ENCODE measurements at regions not wholly inside any gene's neighbourhood (a gene's known extent, or its start where the extent isn't known, plus 50 kb on each side); places are given as distances from the start of the nearest gene placed in this dataset.

DNA sequence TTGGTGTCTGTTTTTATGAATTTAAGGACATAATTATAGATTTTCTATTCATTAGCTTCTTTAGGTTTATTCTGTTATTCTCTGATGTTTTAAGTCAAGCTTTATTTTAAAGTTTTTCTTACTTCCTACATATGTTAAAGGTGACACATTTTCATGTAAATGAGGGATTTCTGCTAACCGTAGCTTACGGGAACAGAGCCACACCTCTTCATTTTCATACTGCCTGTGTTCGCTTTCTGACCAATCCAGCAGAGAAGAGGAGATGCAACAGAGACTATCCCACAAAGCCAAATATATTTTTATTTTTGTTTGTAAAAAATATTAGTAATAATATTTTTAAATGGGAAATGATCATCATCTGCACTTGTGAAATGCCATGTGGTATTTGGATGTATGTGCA lies 774.1 kb downstream of the BRD1 start:
- DNase-seq (ENCODE audit: low read depth in 3 of 3): no peak

DNA sequence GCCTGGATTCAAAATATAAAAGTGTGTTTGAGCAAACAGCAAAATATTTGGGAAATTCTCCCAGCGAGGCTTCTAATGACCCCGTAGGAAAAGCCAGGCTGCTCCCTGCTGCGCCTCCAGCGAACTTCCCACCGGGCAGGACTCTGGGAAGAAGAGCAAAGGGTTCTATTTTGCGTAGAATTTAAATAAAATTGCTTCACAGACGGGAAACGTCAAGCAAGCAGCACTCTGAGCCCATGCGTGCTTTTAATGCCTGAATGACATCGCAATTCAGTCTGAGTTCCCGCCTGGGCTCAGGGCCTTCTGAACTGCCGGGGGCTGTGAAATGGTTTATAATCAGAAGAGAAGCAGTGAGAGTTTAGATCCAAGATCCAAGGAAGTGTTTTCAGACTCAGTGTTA lies 775.1 kb downstream of the BRD1 start:
- DNase-seq (ENCODE audit: low read depth in 3 of 3): no peak

DNA sequence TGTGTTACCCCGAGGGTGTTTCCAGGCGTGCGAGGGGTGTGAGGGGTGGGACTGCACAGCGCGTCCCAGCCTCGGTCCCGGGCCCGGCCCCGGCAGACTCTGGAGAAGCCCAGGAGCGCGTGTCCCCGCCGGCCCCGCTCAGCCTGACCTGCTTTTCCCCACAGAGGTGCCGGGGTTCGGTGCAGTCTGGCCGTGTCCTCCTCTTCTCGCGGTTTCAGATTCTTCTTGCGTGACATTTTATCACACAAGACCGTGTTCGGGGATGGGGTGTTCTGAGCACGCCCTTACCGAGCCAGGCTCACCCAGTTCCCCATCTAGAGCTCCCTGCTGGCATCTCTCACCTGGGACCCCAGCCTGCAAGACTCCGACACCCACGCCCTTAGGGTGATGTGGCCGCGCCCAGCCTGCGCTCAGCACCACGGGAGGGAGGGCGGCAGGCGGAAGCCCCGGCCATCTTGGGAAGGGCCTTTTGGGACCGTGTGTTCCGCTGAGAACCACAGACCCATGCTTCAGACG lies 775.6 kb downstream of the BRD1 start:
- peak in 2 of 3 experiments; percentile 6 for DNase-seq (ENCODE audit: low read depth in 3 of 3)

DNA sequence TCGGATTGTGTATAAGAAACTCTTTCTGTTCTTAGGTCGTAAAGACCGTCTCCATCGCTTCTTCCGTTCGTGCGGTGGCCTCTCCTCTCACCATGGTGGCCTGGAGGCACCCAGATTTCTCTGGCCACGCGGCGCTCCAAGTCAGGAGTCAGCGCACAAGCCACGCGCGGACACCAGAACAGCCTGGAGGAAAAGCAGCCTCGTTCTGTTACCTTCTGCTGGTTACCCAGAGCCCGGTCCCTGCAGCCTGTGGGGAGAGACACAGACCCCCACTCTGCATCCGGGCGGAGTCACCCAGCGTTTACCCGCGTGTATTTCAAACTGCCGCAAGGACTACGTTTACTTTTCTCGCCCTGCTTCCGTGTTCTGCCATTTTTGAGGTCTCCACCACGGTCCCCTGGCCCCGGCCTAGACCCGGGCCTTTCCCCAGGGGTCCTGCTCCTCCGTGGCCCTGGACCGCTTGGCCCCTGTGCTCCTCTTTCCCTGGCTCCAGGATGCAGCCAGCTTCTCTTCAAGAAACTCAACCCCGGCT lies 776.1 kb downstream of the BRD1 start:
- no peak for DNase-seq (ENCODE audit: low read depth in 3 of 3)

DNA sequence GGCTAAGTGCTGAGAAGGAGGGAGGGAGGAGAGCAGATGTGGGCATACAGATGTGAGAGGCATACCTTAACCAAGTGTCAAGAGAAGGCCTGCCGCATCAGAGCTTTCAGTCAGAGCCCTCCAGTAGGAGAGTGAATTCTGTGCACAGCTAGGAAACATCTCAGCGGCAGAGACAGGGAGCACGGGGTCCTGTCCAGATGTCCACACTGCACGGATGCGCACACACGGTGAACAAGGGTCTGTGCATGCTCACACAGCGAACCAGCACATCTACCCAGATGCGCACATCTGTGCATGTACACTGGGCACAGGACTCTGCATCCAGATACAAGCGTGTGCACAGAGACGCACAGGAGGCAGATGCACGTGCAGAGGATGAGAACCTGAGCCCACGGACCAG lies 778.0 kb downstream of the BRD1 start:
- no peak for DNase-seq (ENCODE audit: low read depth in 3 of 3)

DNA sequence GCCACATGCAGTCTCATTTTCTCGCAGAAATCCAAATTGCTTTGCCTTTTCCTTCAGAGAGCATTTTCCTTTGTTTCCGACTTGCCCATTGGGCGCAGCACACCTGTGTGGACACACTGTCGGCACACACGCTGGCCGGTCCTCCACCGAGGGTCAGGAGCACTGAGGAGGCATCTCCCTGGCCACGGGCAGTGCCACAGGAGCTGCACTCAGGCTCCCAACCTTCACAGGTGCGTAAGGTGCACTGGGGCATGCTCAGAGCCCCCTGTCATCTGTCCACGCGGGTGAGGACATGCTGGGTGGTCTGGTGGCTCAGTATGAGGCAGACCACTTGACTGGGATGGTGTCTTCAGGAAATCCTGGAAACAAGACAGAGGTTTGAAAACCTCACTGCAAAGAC lies 779.1 kb downstream of the BRD1 start:
- no peak for DNase-seq (ENCODE audit: low read depth in 3 of 3)

DNA sequence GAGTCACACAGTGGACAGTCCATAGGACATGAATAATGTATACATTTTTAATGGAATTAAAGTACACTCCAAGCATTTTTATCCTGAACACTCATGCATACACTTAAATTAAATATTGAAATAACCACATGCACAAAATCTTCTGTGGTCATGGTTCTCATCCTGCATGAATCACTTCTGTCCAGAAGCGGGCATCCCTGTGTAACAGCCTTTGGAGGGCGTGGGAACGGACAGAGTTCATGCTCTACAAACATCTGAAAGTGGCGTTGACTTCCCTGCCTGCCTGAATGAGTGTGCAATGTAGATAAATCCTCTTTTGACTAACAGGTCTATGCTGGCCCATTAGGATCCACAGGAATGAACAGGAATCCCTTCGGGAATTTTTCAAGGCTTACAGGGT lies 780.2 kb downstream of the BRD1 start:
- no peak for DNase-seq (ENCODE audit: low read depth in 3 of 3)

DNA sequence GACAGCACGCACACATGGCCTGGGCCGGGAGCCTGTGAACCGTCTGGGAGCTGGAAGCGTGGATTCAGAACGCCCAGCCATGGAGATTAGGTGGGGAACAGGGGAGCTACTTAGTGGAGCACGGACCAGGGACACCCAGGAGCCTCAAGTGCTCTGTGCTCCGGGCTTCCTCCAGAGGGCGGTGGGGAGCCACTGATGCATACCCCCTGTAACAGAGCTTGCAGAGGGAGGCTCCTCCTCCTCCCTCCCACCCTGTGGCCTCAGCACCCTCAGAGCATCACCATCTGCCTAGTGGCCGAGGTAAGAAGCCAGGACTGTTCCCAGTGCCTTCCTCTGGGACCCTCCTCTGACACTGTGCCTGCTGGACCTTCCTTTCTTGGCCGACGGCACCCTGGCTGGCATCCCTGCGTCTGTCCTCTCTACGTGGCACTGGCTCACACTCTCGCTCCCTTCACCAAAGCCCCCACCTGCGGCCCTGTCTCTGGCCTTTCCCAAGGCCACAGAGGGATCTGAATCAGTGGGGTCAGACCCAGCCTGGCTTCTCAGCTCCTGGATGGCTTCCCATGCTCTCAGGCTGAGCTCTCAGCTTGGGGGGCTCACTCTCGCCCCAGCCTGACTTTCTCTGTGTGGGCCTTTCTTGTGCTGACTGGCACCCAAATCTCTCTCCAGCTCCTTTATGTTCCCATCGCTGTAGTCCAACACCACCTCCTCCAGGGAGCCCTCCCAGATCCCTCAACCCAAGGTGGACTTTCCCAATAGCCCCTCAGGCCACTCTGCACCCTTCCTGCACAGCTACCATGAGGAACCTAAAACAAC lies 780.9 kb downstream of the BRD1 start:
- peak in 1 of 3 experiments; percentile 11 for DNase-seq (ENCODE audit: low read depth in 3 of 3)

DNA sequence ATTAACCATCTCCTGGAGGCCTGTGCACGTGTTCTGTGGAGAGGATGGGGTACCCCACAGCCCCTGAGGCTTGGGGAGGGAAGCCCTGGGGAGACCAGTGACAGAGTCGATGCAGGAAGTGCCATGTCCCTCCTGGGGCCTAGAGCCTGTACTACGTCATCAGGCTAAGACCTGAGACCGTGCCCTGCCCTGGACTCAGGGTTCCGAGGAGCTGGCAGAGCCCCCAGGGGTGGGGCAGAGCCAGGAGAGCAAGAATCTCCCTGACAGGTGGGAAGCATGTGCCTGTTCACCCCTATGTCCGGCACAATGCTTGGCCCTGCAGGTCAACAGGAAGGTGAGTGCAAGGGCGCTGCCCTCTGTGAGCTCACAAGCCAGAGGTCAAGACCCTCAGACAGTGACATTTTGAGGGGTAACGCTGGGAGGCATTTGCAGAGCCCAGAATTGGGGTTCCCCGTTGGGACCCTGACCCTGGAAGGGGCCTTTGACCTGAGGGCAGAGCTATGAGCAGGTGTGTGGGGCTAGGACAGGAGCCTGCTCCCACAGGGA lies 781.6 kb downstream of the BRD1 start:
- DNase-seq (ENCODE audit: low read depth in 3 of 3): no peak

DNA sequence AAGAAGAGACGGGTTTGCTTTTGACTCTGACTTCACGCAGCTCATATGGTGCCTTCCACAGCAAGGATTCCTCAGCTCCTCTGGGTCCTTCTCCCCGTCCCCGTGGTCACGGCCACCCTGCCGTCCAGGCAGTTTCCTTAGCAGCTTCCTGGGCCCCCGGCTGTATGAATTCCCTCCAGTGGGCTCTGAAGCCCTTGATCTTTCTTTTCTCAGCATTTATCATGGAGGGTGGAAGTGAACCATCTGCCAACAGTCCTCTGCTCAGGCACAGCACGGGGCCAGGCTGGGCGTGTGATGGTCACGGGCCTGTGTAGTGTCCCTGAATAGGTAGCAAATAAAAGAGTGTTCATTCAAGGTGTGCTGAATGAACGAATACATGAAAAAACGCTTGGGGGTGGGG lies 782.4 kb downstream of the BRD1 start:
- no peak for DNase-seq (ENCODE audit: low read depth in 3 of 3)

DNA sequence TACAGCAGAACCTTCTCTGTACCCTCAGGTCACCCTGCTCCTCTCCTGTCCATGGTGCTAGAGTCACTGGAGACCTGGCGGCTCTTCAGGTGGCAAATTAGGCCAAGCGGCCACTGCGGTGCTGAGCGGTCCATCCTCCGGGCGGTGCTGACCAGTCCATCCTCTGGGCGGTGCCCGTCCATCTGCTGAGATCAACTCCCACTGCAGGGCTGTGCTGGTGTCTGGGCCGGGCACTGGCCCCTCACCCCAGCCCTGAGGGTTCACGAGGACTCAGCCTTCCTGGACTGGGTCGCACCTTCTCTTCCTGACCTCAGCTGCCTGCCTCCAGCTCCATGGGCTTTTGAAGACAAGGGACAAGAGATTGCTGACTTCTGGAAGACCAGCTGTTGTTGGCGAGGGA lies 782.9 kb downstream of the BRD1 start:
- DNase-seq (ENCODE audit: low read depth in 3 of 3): no peak

DNA sequence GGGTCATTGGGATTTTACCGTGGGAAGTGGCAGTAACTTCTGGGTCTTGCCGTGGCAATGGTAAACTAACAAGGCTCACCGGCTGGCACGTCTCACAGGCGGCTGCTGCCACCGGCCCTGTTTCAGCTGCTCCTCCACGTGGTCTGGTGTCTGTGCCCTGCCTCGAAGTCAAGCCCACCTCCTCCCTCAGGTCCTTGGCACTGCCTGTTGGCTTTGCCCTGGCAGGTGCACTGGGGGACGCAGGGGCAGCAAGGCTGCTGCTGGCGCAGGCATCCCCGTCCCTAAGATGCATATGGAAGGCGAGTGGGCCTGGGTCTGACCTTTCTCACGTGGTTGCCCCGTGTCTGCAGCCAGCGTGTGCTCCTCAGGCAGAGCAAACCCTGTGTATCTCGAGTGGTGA lies 783.6 kb downstream of the BRD1 start:
- DNase-seq (ENCODE audit: low read depth in 3 of 3): no peak

DNA sequence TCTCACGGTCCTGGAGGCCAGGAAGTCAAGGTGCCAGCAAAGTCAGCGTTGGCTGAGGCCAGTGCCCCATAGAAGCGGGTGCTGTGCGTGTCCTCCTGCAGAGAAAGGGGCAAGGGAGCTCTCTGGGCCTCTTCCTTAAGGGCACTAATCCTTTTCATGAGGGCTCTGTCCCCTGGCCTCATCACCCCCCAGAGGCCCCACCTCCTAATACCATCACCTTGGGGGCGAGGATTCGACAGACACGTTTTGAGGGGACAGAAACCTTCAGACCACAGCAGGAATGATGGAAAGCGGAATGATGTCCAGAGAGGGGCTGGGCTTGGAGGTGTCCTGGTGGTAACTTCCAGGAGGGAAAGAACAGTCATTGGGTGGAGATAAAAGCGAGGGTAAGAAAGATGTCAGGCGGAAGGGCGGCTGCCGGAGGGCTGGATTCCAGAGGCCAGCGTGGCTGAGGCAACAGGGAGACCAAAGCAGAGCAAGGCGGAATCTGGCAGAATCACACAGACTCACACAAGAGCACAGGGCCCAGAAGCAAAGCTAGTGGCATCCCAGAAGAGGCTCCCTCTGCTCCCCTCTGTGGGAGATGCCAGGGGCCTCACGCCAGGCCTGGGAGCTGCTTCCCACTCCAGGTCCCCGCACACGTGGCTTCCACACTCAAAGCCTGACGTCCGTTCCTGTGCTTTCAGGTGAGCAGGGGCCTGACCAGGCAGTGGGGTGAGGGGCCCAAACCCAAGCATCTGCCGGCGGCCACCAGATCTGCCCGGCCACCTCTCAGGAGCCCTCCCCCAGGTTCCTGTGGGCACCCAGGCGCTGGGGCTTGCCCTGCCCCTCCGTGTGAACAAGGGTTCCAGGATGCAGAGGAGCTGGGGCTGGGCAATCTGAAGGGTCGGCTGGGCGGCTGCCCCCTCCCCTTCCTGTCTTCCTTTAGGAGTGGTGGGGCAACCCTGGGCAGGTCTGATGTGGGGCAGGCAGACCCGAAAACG lies 784.5 kb downstream of the BRD1 start:
- no peak for DNase-seq (ENCODE audit: low read depth in 3 of 3)

DNA sequence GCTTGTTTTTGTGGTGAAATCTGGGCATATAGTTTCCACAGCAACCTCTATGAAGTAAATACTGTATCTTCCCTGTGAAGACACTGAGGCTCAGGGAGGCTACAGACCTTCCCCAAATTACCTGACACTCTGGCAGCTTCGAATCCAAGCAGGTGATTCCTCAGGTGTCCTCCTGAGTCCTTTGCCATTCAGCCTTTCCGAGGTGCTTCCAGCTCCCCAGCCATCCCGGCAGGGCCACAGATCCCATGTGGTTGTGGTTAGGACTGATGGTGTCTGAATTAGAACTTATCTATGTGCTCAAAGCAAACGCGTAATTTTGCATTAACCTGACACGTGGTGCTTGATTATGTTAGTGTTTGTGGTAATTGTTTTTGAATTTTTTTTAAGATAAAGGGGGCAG lies 785.6 kb downstream of the BRD1 start:
- no peak for DNase-seq (ENCODE audit: low read depth in 3 of 3)

DNA sequence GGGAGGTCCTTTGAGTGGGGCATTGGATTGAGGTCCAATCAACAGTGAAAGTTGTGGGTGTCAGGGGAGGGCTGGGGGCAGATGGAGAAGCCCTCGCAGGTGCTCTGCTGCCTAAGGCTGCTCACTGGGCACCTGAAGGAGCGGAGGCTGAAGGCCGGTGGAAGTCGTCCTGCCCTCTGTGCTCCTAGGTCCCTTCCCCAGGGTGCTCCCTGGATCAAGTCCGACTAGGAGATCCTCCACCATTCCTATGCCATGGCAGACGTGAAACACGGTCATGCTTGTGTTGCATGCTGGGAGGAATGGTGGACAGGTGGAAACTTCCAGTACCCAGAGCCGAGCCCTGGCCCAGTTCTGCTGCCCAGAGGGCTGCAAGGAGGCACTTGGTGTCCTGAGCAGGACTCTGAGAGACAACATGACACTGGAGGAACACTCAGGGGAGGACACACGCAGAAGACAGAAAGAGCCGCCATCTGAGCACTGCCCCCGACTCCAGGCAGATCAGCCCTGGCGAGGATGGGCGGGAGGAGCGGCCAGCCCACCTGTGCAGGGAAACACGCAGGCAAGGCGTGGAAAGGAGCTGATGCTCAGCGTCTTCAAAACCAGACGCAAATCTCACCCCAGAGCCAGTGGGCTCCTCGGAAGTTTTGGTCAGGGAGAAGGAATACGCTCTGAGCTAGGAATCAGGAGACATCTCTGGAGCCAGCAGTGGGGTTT lies 786.8 kb downstream of the BRD1 start:
- no peak for DNase-seq (ENCODE audit: low read depth in 3 of 3)

DNA sequence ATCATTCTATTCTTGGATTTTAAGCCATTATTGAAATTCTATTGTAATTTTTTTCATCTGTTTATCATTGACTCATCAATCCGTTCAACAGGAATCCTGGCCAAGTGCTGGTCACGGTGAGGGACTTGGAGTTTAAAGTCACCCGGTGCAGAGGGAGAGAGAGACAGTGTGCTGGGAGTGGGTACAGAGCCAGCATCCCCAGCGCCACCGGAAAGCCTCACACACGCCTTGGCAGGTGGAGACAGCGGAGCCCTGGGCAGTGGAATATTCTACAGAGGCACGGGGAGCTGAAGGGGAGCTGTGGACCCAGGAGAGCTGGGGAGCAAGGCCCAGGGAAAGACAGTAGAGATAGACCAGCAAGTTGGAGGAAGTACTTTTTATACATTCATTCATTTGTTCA lies 787.6 kb downstream of the BRD1 start:
- no peak for DNase-seq (ENCODE audit: low read depth in 3 of 3)

DNA sequence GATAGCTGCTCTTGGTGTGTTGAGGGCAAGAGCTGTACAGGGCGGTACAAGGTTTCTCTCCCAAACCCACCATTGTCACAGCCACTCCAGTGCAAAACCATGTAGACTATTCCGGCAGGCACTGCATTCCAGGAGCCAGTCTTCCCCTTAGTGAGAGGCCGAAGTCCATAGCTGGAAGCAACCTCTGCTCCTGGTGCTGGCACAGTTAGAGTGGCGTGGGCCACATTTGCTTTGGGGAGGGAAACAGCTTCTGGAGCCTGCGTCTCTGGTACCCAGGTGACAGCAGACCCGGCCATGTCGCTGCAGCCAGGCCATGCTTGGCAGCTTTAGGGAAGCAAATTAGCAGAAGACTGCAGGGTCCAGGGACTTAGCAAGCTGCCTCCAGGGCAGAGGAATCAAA lies 788.0 kb downstream of the BRD1 start:
- DNase-seq (ENCODE audit: low read depth in 3 of 3): no peak

DNA sequence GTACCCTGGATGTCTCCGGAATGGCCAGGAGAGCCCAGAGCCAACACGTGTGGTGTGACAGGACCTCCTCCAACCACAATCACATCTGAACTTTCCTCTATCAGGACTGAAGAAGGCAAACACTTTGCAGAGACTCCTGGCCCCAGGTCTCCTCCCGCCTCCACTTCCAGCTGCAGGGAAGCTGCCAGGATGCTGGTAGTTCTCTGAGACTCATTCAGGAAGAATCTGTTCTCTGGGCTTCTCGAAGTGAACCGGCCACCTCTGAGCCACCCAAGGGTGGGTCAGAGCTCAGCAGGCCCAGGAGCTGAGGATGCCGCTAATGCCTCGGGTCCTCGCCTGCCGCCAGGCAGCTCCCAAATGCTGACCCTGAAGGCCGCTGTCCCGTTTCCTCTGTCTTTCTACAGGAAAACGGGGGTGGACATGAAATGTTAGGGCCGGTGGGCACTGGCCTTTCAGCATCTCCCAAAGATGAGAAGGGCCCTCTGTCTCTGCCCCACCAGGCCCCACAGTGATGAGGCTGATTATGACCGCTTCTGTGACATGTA lies 789.9 kb downstream of the BRD1 start:
- DNase-seq (ENCODE audit: low read depth in 3 of 3): no peak

DNA sequence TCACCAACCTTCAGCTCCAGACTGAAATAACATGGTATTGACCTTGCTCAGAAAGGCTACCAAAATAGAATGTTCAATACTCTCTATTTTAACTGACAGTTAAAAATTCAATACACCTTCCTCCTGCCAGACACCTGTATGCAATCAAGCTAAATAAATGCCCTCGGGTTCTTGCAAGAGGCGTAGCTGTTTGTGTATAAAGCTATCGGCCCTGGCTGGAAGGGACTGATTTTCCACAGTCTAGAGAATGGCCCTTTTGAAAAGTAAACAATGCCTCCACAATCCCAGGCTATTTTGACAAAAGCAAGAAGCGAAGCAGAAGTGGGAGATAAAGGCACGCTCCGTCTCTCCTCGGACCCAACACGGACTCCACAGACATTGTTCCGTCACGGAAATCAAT lies 791.2 kb downstream of the BRD1 start:
- DNase-seq (ENCODE audit: low read depth in 3 of 3): no peak

DNA sequence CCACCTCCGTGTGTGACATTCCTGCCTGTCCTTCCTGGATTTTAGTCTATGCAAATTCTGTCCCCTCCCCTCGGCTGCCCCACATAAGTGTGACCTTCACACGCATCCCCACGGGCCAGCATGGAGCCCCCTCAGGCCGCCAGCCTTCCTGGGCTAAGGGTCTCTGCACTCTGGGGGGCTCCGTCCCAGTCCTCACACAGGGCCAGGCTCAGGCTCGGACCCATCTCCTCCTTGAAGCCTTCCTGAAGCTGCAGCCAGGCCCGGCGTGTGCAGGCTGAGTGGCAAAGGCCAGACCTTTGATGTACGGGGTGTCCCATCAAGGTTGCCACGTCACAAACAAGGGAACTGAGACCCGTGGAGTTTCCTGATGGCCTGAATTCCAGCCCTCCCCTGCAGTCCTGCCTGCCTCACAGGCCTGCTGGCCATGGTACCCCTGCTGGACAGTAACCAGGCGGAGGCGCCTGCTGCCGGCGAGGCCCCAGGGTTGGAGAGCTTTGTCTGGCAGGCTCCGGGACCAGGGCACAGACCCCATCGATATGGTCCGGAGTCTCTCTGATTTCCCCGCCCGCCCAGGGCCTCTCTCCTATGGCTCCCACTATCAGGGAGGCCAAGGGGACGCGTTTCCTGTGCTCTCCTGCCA lies 791.7 kb downstream of the BRD1 start:
- no peak for DNase-seq (ENCODE audit: low read depth in 3 of 3)
